NCI-H2081 treated with DMSO at 0.1 percent for 48 hours (cell line): ENCODE measurements at regions not wholly inside any gene's neighbourhood (a gene's known extent, or its start where the extent isn't known, plus 50 kb on each side); places are given as distances from the start of the nearest gene placed in this dataset.
"Not testable (repeated sequence)": the region's sequence is repeated elsewhere in the genome, so short reads cannot be mapped to it uniquely, and the experiment has no call there.

Source experiments
- DNase-seq: peaks from one replicate; lab custom pipeline; 2025; lab: John Stamatoyannopoulos, UW

- DNase-seq: no peak
Measured at GRCh38 chr12:126436041-126436440, 1370.8 kb downstream of the AACS start.

- no peak for DNase-seq
Measured at GRCh38 chr12:126437934-126438333, 1372.7 kb downstream of the AACS start.

GRCh38 chr12:126443977-126444376, 1378.7 kb downstream of the AACS start:
- no peak for DNase-seq

GRCh38 chr12:126447346-126447745, 1382.1 kb downstream of the AACS start:
- no peak for DNase-seq

GRCh38 chr12:126451809-126452208, 1386.6 kb downstream of the AACS start:
- DNase-seq: no peak

- not testable (repeated sequence) for DNase-seq
Measured at GRCh38 chr12:126452686-126453085, 1387.5 kb downstream of the AACS start.

- no peak for DNase-seq
Measured at GRCh38 chr12:126454581-126454980, 1389.3 kb downstream of the AACS start.

- no peak for DNase-seq
Measured at GRCh38 chr12:126457776-126458175, 1392.5 kb downstream of the AACS start.

GRCh38 chr12:126464153-126464552, 1398.9 kb downstream of the AACS start:
- no peak for DNase-seq

GRCh38 chr12:126469211-126469610, 1404.0 kb downstream of the AACS start:
- no peak for DNase-seq

GRCh38 chr12:126474703-126475102, 1409.5 kb downstream of the AACS start:
- no peak for DNase-seq

- no peak for DNase-seq
Measured at GRCh38 chr12:126480451-126480850, 1415.2 kb downstream of the AACS start.

GRCh38 chr12:126481688-126482087, 1416.5 kb downstream of the AACS start:
- DNase-seq: no peak

GRCh38 chr12:126482238-126482889, 1417.1 kb downstream of the AACS start:
- DNase-seq: no peak

GRCh38 chr12:126483145-126484068, 1418.2 kb downstream of the AACS start:
- DNase-seq: peak; percentile 55

GRCh38 chr12:126487431-126487980, 1422.3 kb downstream of the AACS start:
- no peak for DNase-seq

- DNase-seq: no peak
Measured at GRCh38 chr12:126488806-126489205, 1423.6 kb downstream of the AACS start.

GRCh38 chr12:126492181-126492580, 1426.9 kb downstream of the AACS start:
- no peak for DNase-seq

GRCh38 chr12:126493366-126494108, 1428.3 kb downstream of the AACS start:
- DNase-seq: no peak

GRCh38 chr12:126496201-126496600, 1431.0 kb downstream of the AACS start:
- DNase-seq: no peak

GRCh38 chr12:126506426-126507182, 1441.4 kb downstream of the AACS start:
- no peak for DNase-seq

GRCh38 chr12:126507231-126507630, 1442.0 kb downstream of the AACS start:
- DNase-seq: no peak
